Sigmoid colon (tissue), 6 donors: ENCODE measurements at regions not wholly inside any gene's neighbourhood (a gene's known extent, or its start where the extent isn't known, plus 50 kb on each side); places are given as distances from the start of the nearest gene placed in this dataset.

Experiments used
- DNase-seq: peaks from one replicate; pipeline ENCODE4 v3.0.0-alpha.2; 2019
- H3K27ac ChIP-seq, 4 donors: fragments of 200-600 bp; sonication (generic); one replicate each; pipeline ENCODE4 v1.5.1; 2016 to 2019; ENCODE audit warnings: mild to moderate bottlenecking in 1 of 4
- H3K27me3 ChIP-seq, 3 donors: fragments of 200-600 bp; sonication (generic); one replicate each; pipeline ENCODE4 v1.5.1; 2019; ENCODE audit warnings: mild to moderate bottlenecking in 1 of 3
- H3K36me3 ChIP-seq, 4 donors: fragments of 200-600 bp; sonication (generic); one replicate each; pipeline ENCODE4 v1.5.1; 2016 to 2019
- H3K4me1 ChIP-seq, 4 donors: fragments of 200-600 bp; sonication (generic); one replicate each; pipeline ENCODE4 v1.5.1; 2017 to 2019
- H3K4me3 ChIP-seq, 4 donors: fragments of 200-600 bp; sonication (generic); one replicate each; pipeline ENCODE4 v1.5.1; 2017 to 2019; ENCODE audit warnings: mild to moderate bottlenecking in 2 of 4, moderate library complexity in 1 of 4
- H3K9me3 ChIP-seq, 4 donors: fragments of 200-600 bp in 3 of 4; sonication (generic) in 3 of 4; one replicate each; pipeline versions ENCODE4 v1.5.1 to v1.6.1; 2013 to 2019
- CTCF ChIP-seq, 4 experiments: fragments of 450-650 bp in 3 of 4; fragments of 200-600 bp in 1 of 4; IDR thresholded peaks; one replicate each; pipeline ENCODE4 v1.5.1; 2016 to 2019; ENCODE audit warnings: antibody characterized with exemption in 4 of 4, mild to moderate bottlenecking in 3 of 4, moderate library complexity in 2 of 4
- EP300 ChIP-seq, 4 donors: sonication (generic); formaldehyde crosslinking; IDR thresholded peaks; one replicate each; pipeline ENCODE4 v1.6.1; 2017; ENCODE audit warnings: antibody characterized with exemption in 4 of 4
- POLR2A ChIP-seq, 2 donors: fragments of 450-650 bp; IDR thresholded peaks; one replicate each; pipeline ENCODE4 v1.6.1; 2016; ENCODE audit warnings: antibody characterized with exemption in 2 of 2, mild to moderate bottlenecking in 2 of 2, moderate library complexity in 2 of 2
- POLR2AphosphoS5 ChIP-seq, 4 donors: sonication (generic); formaldehyde crosslinking; IDR thresholded peaks; one replicate each; pipeline ENCODE4 v1.6.1; 2017; ENCODE audit warnings: antibody characterized with exemption in 4 of 4
- WGBS, 2 donors: extraction: QIAGEN DNeasy Blood & Tissue Kit; methylation state at CpG; one replicate each; pipeline ENCODE4 v1.1.7; 2013; 5-methylcytosine and 5-hydroxymethylcytosine counted together
- intact Hi-C: fragments of 100-400 bp; cut with DNase I; formaldehyde crosslinking; loops from one replicate; pipeline ENCODE4 v1.15.1; 2023
- donor health status: healthy with polysubstance abuse.
- donor health status: healthy.

GRCh38 chr3:190192087-190192486 lies 71.4 kb upstream of the P3H2 start:
- Histone ChIP-seq H3K9me3 (no peaks in the 10 kb centered on the region), H3K27ac (peak overlapping the region in 2 of 4 donors; percentile 27 to 58), H3K4me1 (peaks cover 0 to 20% (median 7%) of the 10 kb centered on the region in 4 donors), H3K4me3 (no peak overlapping the region), H3K27me3 (no peaks in the 10 kb centered on the region), H3K36me3 (no peaks in the 10 kb centered on the region)
- 55 to 76% methylated on average over 2 of the region's 2 CpGs for WGBS, 2 donors
- DNase-seq, result no peak
- TF ChIP-seq POLR2A (IDR thresholded peaks at IDR 0.05) (no peak), EP300 (IDR thresholded peaks at IDR 0.05) (no peak), POLR2AphosphoS5 (IDR thresholded peaks at IDR 0.05) (no peak), CTCF (IDR thresholded peaks at IDR 0.05) (no peak)
- intact Hi-C loops, result no loop called here

GRCh38 chr3:190188197-190188596 lies 67.5 kb upstream of the P3H2 start:
- 77 to 89% methylated on average over 2 of the region's 2 CpGs for WGBS, 2 donors
- Histone ChIP-seq H3K4me1 (peaks cover 0 to 18% (median 7%) of the 10 kb centered on the region in 4 donors), H3K9me3 (no peaks in the 10 kb centered on the region), H3K36me3 (no peaks in the 10 kb centered on the region), H3K27me3 (no peaks in the 10 kb centered on the region), H3K27ac (no peak overlapping the region), H3K4me3 (no peak overlapping the region)
- DNase-seq, result no peak
- TF ChIP-seq EP300 (IDR thresholded peaks at IDR 0.05), result no peak
- TF ChIP-seq POLR2AphosphoS5 (IDR thresholded peaks at IDR 0.05), result no peak
- no peak for TF ChIP-seq CTCF (IDR thresholded peaks at IDR 0.05)
- TF ChIP-seq POLR2A (IDR thresholded peaks at IDR 0.05), result no peak
- intact Hi-C loops, result no loop called here

GRCh38 chr3:190183121-190183520 lies 62.4 kb upstream of the P3H2 start:
- peaks cover 0 to 2% (median 0%) of the 10 kb centered on the region in 4 donors for H3K4me1 ChIP-seq
- H3K9me3 ChIP-seq, result no peaks in the 10 kb centered on the region
- H3K27me3 ChIP-seq, result no peaks in the 10 kb centered on the region
- WGBS, 2 donors, result 65 to 70% methylated on average over 4 of the region's 4 CpGs
- intact Hi-C loops, result no loop called here
- H3K36me3 ChIP-seq, result no peaks in the 10 kb centered on the region
- no peak for TF ChIP-seq CTCF (IDR thresholded peaks at IDR 0.05)
- TF ChIP-seq EP300 (IDR thresholded peaks at IDR 0.05), result no peak
- no peak for TF ChIP-seq POLR2A (IDR thresholded peaks at IDR 0.05)
- no peak for TF ChIP-seq POLR2AphosphoS5 (IDR thresholded peaks at IDR 0.05)
- H3K27ac ChIP-seq, result peak overlapping the region in 1 of 4 donors; percentile 6
- H3K4me3 ChIP-seq, result no peak overlapping the region
- DNase-seq, result no peak

GRCh38 chr3:190182418-190183043 lies 61.8 kb upstream of the P3H2 start:
- 84 to 86% methylated on average over 12 of the region's 12 CpGs for WGBS, 2 donors
- TF ChIP-seq POLR2A (IDR thresholded peaks at IDR 0.05), result no peak
- TF ChIP-seq POLR2AphosphoS5 (IDR thresholded peaks at IDR 0.05), result no peak
- no peak for TF ChIP-seq CTCF (IDR thresholded peaks at IDR 0.05)
- no peak for TF ChIP-seq EP300 (IDR thresholded peaks at IDR 0.05)
- no peaks in the 10 kb centered on the region for H3K27me3 ChIP-seq
- intact Hi-C loops, result no loop called here
- no peak for DNase-seq
- H3K9me3 ChIP-seq, result no peaks in the 10 kb centered on the region
- peak overlapping the region in 1 of 4 donors; percentile 6 for H3K27ac ChIP-seq
- no peaks in the 10 kb centered on the region for H3K4me1 ChIP-seq
- H3K4me3 ChIP-seq, result no peak overlapping the region
- H3K36me3 ChIP-seq, result no peaks in the 10 kb centered on the region

- Histone ChIP-seq H3K36me3 (no peaks in the 10 kb centered on the region), H3K27me3 (no peaks in the 10 kb centered on the region), H3K27ac (no peak overlapping the region), H3K9me3 (no peaks in the 10 kb centered on the region), H3K4me1 (no peaks in the 10 kb centered on the region), H3K4me3 (no peak overlapping the region)
- intact Hi-C loops, result no loop called here
- DNase-seq, result no peak
- no peak for TF ChIP-seq EP300 (IDR thresholded peaks at IDR 0.05)
- TF ChIP-seq CTCF (IDR thresholded peaks at IDR 0.05), result no peak
- TF ChIP-seq POLR2AphosphoS5 (IDR thresholded peaks at IDR 0.05), result no peak
- no peak for TF ChIP-seq POLR2A (IDR thresholded peaks at IDR 0.05)
- WGBS, 2 donors, result 83 to 94% methylated on average over 1 of the region's 1 CpG
Measured at GRCh38 chr3:190180268-190180667, 59.6 kb upstream of the P3H2 start.
